ENCODE measurements at regions not wholly inside any gene's neighbourhood (a gene's known extent, or its start where the extent isn't known, plus 50 kb on each side); places are given as distances from the start of the nearest gene placed in this dataset.
A peak's percentile ranks its signal among the peaks of the same experiment; 100 is the strongest.

- FAIRE-seq = no peak
- TF ChIP-seq TAF1 (IDR thresholded peaks at IDR 0.05; ENCODE audit: borderline replicate concordance, low read depth, low read length) = no peak
- no peak for TF ChIP-seq POLR2A (IDR thresholded peaks at IDR 0.05; ENCODE audit: low read depth, low read length)
- TF ChIP-seq POLR2AphosphoS5 (IDR thresholded peaks at IDR 0.05; ENCODE audit: low read depth, low read length) = no peak
- no peak for DNase-seq (ENCODE audit: insufficient read length)
Measured at GRCh38 chr1:208581667-208582066, 337.5 kb upstream of the PLXNA2 start.

DNA sequence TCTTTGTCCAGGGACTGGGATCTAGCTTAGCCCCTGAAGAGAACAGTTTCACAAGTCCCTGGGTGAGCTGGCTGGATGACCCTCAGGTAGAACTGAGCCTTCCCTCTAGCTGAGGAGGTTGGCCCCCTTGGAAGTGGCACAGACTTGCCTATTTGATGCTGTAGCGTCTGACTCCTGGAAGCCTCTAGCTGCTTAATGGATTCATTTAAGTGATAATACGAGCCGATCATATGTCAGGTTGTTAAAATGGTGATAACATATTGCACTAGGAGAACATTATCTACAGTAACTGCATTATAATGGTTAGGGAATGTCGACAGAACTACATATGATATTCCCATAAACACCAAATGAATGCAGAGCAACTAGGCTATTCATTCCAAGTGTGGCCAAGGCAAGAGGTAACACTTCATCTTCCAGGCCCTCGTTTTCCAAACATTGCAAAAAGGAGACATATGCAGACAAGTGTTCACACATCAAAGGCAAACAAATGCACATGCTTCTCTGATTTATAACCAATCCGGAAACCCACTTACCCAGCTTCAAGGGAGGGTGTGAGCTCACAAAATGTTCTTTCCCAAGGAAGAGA is 340.1 kb upstream of the PLXNA2 start:
- FAIRE-seq (peak; percentile 36), DNase-seq (ENCODE audit: insufficient read length) (no peak)
- TF ChIP-seq POLR2AphosphoS5 (IDR thresholded peaks at IDR 0.05; ENCODE audit: low read depth, low read length) = no peak
- TF ChIP-seq TAF1 (IDR thresholded peaks at IDR 0.05; ENCODE audit: borderline replicate concordance, low read depth, low read length) = no peak
- no peak for TF ChIP-seq POLR2A (IDR thresholded peaks at IDR 0.05; ENCODE audit: low read depth, low read length)

- peak; percentile 27 for FAIRE-seq
- DNase-seq (ENCODE audit: insufficient read length) = no peak
- TF ChIP-seq POLR2A (IDR thresholded peaks at IDR 0.05; ENCODE audit: low read depth, low read length) (no peak), TAF1 (IDR thresholded peaks at IDR 0.05; ENCODE audit: borderline replicate concordance, low read depth, low read length) (no peak), POLR2AphosphoS5 (IDR thresholded peaks at IDR 0.05; ENCODE audit: low read depth, low read length) (no peak)
Measured at GRCh38 chr1:208587110-208587509, 342.9 kb upstream of the PLXNA2 start.

- FAIRE-seq (no peak), DNase-seq (ENCODE audit: insufficient read length) (no peak)
- TF ChIP-seq POLR2AphosphoS5 (IDR thresholded peaks at IDR 0.05; ENCODE audit: low read depth, low read length) (no peak), TAF1 (IDR thresholded peaks at IDR 0.05; ENCODE audit: borderline replicate concordance, low read depth, low read length) (no peak), POLR2A (IDR thresholded peaks at IDR 0.05; ENCODE audit: low read depth, low read length) (no peak)
Measured at GRCh38 chr1:208593306-208594006, 349.3 kb upstream of the PLXNA2 start.

- no peak for DNase-seq (ENCODE audit: insufficient read length)
- no peak for FAIRE-seq
- TF ChIP-seq POLR2AphosphoS5 (IDR thresholded peaks at IDR 0.05; ENCODE audit: low read depth, low read length) (no peak), POLR2A (IDR thresholded peaks at IDR 0.05; ENCODE audit: low read depth, low read length) (no peak), TAF1 (IDR thresholded peaks at IDR 0.05; ENCODE audit: borderline replicate concordance, low read depth, low read length) (no peak)
Measured at GRCh38 chr1:208595236-208595635, 351.1 kb upstream of the PLXNA2 start.

GRCh38 chr1:208595745-208596144 is 351.6 kb upstream of the PLXNA2 start:
- DNase-seq (ENCODE audit: insufficient read length) (no peak), FAIRE-seq (no peak)
- TF ChIP-seq POLR2AphosphoS5 (IDR thresholded peaks at IDR 0.05; ENCODE audit: low read depth, low read length) (no peak), POLR2A (IDR thresholded peaks at IDR 0.05; ENCODE audit: low read depth, low read length) (no peak), TAF1 (IDR thresholded peaks at IDR 0.05; ENCODE audit: borderline replicate concordance, low read depth, low read length) (no peak)

DNA sequence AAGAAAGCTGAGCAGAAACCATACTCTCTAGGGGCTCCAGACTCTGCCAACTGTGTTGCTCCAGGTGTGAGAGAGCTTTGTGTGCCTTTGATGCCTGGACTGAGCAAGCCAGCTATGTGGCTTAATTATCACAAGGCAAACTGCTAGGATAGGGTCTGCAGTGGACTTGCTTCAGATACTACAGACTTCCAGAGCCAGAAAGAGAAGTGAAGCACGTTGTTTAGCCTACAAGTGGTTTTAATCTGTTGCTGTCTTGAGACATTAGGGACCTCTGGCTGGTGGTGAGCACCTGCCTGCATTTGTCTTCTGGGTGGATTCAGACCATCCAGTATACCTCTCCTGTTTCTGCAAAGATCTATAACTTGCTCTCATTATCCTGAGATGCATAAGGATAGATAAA is 353.4 kb upstream of the PLXNA2 start:
- DNase-seq (ENCODE audit: insufficient read length) (no peak), FAIRE-seq (no peak)

DNA sequence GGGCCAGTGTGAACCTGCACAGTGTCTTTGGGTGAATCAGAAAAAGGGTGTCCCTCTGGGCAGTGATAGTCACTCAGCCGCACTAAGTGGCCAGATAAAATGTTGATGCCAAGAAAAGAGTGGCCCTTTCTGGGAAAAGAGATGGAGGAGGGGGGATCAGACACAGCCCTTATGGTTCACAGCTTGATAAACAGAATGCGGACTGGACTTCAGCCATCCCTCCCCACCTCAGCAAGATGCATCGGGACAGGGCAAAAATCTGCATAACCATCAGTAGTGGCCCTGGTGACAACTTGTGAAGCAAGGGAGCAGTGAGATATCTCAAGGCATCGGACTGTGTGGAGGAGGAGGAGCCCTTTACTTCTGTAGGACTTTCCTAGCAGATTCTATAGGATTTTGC is 353.8 kb upstream of the PLXNA2 start:
- TF ChIP-seq POLR2AphosphoS5 (IDR thresholded peaks at IDR 0.05; ENCODE audit: low read depth, low read length) (no peak), TAF1 (IDR thresholded peaks at IDR 0.05; ENCODE audit: borderline replicate concordance, low read depth, low read length) (no peak), POLR2A (IDR thresholded peaks at IDR 0.05; ENCODE audit: low read depth, low read length) (no peak)
- no peak for FAIRE-seq
- no peak for DNase-seq (ENCODE audit: insufficient read length)

More for the DNA sequence above, 353.4 kb upstream of the PLXNA2 start:
- TF ChIP-seq TAF1 (IDR thresholded peaks at IDR 0.05; ENCODE audit: borderline replicate concordance, low read depth, low read length) = no peak

- FAIRE-seq (no peak), DNase-seq (ENCODE audit: insufficient read length) (no peak)
- no peak for TF ChIP-seq TAF1 (IDR thresholded peaks at IDR 0.05; ENCODE audit: borderline replicate concordance, low read depth, low read length)
Measured at GRCh38 chr1:208599063-208599462, 354.9 kb upstream of the PLXNA2 start.

- FAIRE-seq (no peak), DNase-seq (ENCODE audit: insufficient read length) (no peak)
- TF ChIP-seq POLR2A (IDR thresholded peaks at IDR 0.05; ENCODE audit: low read depth, low read length) (no peak), POLR2AphosphoS5 (IDR thresholded peaks at IDR 0.05; ENCODE audit: low read depth, low read length) (no peak), TAF1 (IDR thresholded peaks at IDR 0.05; ENCODE audit: borderline replicate concordance, low read depth, low read length) (no peak)
Measured at GRCh38 chr1:208600456-208601190, 356.4 kb upstream of the PLXNA2 start.

DNA sequence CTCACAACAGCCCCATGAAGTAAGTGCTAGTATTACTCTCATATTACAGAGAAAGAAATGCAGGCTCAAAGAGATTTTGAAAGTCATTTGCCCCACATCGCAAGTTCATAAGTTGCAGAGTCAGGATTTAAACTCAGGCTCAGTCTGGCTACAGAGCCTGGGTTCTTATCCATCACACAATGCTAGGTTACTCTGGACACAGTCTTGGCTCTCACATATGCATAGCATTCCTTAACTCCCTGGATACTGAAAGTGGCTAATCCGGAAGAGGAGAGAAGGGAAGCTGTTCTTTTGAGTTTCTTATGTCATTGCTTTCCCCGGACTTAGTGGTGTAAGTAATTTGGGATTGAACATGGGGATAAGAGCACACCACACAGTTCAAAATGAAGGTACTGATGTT is 357.4 kb upstream of the PLXNA2 start:
- FAIRE-seq = no peak
- no peak for TF ChIP-seq POLR2A (IDR thresholded peaks at IDR 0.05; ENCODE audit: low read depth, low read length)
- no peak for TF ChIP-seq TAF1 (IDR thresholded peaks at IDR 0.05; ENCODE audit: borderline replicate concordance, low read depth, low read length)
- no peak for TF ChIP-seq POLR2AphosphoS5 (IDR thresholded peaks at IDR 0.05; ENCODE audit: low read depth, low read length)
- DNase-seq (ENCODE audit: insufficient read length) = no peak

- FAIRE-seq = no peak
- no peak for DNase-seq (ENCODE audit: insufficient read length)
- no peak for TF ChIP-seq POLR2AphosphoS5 (IDR thresholded peaks at IDR 0.05; ENCODE audit: low read depth, low read length)
- TF ChIP-seq TAF1 (IDR thresholded peaks at IDR 0.05; ENCODE audit: borderline replicate concordance, low read depth, low read length) = no peak
- TF ChIP-seq POLR2A (IDR thresholded peaks at IDR 0.05; ENCODE audit: low read depth, low read length) = no peak
Measured at GRCh38 chr1:208603721-208604120, 359.5 kb upstream of the PLXNA2 start.

All from GM12892 (cell line).